NCI-H1694 treated with DMSO at 0.1 percent for 48 hours (cell line): ENCODE measurements at regions not wholly inside any gene's neighbourhood (a gene's known extent, or its start where the extent isn't known, plus 50 kb on each side); places are given as distances from the start of the nearest gene placed in this dataset.
"Not testable (repeated sequence)": the region's sequence is repeated elsewhere in the genome, so short reads cannot be mapped to it uniquely, and the experiment has no call there.

Source experiments
- DNase-seq: peaks from one replicate; lab custom pipeline; 2025; lab: John Stamatoyannopoulos, UW

DNA sequence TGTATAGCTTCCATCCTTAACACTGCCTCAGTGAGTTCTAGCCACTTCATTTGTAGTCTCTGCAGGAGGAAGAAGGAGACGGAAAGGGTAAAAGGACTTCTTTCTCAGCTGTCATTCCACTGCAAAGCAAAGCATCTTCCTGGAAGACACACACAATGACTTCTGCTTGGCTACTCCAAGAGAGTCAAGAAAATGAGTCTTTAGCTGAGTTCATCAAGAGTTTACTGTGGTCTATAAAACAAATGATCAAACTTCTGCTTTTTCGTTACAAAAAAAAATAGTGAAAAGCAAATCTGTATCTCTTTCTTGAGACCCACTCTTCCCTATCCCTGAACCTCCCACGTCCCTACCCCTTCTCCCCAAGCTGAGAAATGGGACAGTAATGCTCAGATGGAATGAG lies 205.0 kb upstream of the AHR start:
- DNase-seq = no peak

- DNase-seq = no peak
These were observed 203.4 kb upstream of the AHR start for GRCh38 chr7:17094963-17095574.

DNA sequence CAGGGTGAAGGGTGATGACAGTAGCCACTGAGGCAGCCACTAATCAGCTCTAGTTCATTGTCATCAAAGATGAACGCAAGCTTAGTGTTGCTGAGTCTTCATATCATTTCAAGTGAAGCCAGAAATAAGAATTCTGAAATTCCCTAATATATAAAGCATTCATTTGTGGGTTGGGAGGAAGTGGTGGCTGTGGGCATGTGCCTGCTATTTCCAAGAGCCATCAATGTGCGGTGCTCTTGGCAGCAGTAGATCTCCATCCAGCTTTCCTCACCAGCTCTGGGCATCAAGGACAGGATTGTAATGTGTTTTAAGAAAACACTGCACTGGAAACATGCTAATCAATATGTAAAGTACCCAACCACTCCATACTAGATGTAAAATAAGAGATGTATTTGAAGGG lies 202.5 kb upstream of the AHR start:
- DNase-seq = no peak

- no peak for DNase-seq
These were observed 200.7 kb upstream of the AHR start for GRCh38 chr7:17097668-17098297.

DNA sequence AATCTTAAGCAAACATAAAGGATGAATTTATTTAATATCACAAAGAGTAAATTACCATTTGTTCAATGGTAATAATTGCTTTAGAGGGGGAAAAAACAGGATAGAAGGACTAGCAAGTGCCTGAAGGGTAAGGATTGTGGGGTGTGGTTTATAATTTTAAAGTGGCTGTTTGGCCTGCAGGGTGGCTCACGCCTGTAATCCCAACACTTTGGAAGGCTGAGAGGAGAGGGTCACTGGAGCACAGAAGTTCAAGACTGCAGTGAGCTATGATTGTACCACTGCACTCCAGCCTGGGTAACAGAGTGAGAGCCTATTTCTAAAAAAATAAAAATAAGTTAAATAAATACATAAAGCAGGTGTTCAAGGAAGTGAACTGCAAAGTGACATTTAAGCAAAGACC lies 199.9 kb upstream of the AHR start:
- no peak for DNase-seq

- no peak for DNase-seq
These were observed 199.1 kb upstream of the AHR start for GRCh38 chr7:17099083-17099973.

DNA sequence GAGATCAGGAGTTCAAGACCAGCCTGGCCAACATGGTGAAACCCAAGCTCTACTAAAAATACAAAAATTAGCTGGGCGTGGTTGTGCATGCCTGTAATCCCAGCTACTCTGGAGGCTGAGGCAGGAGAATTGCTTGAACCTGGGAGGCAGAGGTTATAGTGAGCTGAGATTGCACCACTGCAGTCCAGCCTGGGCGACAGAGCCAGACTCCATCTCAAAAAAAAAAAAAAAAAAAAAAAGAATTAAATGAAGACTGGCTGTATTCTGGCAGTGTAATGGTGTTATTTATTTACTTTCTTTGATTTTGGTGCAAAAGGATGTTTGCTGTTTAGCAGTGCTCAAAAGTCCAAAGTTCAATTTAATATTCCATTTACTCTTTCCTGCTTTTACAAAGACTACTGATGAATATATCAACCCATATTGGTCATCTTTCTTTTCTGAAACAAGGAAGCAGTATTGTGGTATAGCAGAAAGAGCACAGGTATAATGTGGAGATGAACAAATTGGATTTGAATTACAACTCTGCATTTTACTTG lies 198.4 kb upstream of the AHR start:
- DNase-seq = not testable (repeated sequence)

- DNase-seq = no peak
These were observed 197.2 kb upstream of the AHR start for GRCh38 chr7:17101207-17101696.

DNA sequence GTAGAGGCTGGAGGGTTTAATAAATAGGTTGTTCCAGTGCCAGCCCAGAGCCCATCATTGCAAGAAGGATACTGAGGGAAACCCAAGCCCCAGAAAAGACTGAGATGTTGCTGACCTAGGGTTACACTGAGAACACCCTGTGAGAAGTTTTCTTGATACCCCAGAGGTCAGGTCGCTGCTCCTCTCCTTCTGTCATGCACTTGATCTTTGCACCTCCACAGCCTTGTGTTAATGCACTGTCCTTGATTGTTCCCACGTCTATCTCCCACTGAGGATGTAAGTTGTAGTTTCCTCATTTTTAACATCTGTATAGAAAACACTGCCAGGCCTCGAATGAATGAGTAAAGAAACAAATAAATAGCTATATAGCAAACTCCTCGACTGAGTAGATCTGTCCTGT lies 195.3 kb upstream of the AHR start:
- no peak for DNase-seq

DNA sequence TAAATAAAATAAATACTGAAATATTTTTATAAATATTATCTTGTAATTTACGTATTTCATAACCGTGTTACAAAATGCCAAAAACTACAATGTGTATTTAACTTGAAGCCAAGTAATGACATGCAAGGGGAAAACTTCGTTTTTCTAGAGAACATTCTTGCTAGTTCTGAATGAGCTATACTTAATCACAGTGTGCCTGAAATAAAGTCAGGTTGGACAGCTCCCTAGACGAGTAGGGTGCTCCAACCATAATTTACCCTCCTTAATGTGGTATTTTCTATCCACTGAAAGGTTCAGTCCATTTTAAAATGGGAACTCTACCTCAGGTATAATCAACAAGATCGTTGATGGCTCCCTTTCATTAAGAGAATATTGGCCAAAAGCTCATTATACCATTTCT lies 194.5 kb upstream of the AHR start:
- DNase-seq = no peak

- no peak for DNase-seq
These were observed 194.0 kb upstream of the AHR start for GRCh38 chr7:17104419-17104818.

DNA sequence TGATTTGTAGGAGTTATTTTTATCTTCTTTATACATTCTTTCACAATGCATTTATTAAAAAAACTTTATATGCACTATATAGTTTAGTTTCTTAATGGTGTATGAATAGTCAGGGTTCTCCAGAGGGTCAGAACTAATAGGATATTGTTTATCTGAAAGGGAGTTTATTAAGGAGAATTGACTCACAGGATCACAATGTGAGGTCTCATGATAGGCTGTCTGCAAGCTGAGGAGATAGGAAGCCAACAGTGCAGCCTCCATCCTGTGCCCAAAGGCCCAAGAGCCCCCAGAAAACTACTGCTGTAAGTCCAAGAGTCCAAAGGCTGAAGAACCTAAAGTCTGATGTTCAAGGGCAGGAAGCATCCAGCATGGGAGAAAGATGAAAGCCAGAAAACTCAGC lies 192.8 kb upstream of the AHR start:
- no peak for DNase-seq

DNA sequence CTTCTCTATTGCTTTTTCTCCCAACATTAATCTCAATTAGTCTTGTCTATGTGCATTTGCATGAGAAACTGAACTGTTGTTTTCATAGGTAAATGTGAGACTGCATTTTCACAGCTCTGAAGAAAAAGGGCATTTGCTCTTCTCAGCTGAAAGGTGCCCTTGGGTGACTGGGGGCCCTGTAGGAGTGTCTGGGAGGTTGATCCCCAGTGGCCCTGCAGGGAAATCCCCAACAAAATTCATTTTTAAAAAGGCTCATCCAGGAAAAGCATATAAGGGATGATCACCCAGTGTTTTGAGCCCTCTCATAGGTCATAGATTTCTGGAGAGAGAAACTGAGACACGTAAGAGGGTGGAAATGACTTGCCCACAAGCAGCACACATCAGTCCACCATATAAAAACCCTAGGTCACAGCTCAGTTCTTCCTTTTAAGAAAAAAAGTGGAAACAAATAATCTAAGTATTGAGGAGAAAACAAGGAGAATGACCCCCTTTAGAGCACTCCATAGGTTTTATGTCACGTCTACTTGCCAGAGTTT lies 190.3 kb upstream of the AHR start:
- DNase-seq = no peak

- DNase-seq = no peak
These were observed 189.4 kb upstream of the AHR start for GRCh38 chr7:17109020-17109419.

GRCh38 chr7:17113770-17114169 lies 184.7 kb upstream of the AHR start:
- not testable (repeated sequence) for DNase-seq

GRCh38 chr7:17118412-17118811 lies 180.0 kb upstream of the AHR start:
- no peak for DNase-seq

GRCh38 chr7:17120756-17121155 lies 177.7 kb upstream of the AHR start:
- DNase-seq = no peak

- no peak for DNase-seq
These were observed 176.8 kb upstream of the AHR start for GRCh38 chr7:17121671-17122070.

GRCh38 chr7:17123020-17123419 lies 175.4 kb upstream of the AHR start:
- DNase-seq = no peak

DNA sequence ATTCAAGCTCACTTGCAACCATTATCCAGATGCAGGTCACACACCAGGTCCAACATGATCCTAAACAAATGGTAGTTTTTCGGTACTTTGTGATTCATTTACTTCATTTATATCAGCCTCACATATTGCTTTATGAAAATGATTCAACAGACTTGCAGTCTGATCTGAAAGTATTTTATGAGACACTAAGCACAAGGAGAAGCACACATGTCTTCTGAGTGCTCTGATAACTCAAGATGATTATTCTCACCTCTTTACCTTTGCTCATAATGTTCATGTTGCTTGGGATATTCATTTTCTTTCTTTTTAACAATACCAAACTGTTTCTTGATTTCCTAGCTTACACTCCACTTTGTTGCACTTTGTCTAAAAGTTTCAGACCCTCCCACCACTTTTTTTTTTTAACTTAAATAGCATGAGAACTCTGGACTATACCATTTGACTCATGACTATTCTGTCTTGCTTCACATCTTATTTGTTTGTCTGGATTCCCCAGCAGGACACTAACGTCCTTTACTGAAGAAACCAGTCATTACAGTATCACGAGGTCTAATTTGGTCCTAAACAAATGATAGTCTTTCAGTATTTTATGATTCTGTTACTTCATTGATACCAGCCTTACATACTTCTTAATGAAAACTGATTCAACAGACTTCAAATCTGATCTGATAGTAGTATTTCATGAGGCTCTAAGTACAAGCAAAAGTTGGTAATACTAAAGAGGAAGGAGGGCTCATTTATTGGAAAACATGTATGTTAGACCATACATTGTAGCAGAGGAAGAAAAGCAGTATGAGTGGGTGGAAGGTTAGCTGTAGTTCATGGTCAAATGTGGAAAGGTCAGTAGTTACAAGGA lies 171.8 kb upstream of the AHR start:
- DNase-seq = no peak

GRCh38 chr7:17129218-17129617 lies 169.2 kb upstream of the AHR start:
- no peak for DNase-seq
